DMS53 (cell line): ENCODE measurements at regions not wholly inside any gene's neighbourhood (a gene's known extent, or its start where the extent isn't known, plus 50 kb on each side); places are given as distances from the start of the nearest gene placed in this dataset.

Experiments
- DNase-seq: peaks from one replicate; lab custom pipeline; 2025; lab: John Stamatoyannopoulos, UW

DNA sequence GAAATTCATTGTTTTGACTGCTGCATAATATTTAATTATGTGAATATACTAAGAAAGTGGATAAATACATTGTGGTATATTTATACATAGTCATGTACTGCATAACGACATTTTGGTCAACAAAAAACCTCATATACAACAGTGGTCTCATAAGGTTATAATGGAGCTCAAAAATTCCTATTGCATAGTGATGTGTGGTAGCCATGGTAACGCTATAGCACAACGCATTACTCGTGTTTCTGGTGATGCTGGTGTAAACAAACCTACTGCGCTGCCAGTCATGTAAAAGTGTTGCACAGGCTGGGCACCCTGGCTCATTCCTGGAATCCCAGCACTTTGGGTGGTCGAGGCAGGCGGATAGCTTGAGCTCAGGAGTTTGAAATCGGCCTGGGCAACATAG is 52.6 kb upstream of the NHLH2 start:
- DNase-seq, result no peak

DNA sequence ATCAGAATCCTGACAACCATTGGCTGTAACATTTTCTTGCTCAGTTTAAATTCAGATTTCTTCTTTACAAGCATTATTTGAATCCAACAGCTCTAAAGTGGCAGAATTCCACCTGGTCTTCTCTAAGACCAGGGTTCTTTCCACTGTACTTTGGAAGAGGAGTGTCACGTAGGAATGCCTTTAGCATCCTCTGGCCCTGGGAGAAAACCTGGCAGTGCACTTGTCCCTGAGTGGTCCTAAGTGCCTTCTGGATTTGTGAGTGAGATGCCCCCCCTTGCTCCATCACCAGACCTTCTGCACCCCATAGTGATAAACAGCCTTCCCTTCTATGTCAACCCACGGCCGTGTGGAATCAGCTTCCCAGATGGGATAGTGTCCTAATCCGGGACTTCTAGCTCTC is 57.1 kb upstream of the NHLH2 start:
- no peak for DNase-seq

DNA sequence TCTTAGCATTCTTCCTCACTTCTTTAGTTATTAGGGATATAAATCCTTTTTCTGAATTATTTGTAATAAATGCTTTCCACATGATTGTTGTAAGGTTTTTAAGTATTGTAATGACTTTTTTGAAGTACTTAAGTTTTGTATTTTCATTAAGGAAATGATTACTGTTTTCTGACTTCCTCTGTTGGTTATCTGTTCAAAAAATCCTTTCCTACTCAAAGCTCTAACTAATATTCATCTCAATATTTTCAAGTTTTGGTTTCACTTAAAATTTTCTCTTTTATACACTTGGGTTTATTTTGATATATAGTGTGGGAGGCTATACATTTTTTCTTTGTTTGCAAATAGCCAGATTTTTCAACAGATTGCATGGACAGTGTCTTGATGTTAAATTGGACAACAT is 59.9 kb upstream of the NHLH2 start:
- DNase-seq, result no peak

DNA sequence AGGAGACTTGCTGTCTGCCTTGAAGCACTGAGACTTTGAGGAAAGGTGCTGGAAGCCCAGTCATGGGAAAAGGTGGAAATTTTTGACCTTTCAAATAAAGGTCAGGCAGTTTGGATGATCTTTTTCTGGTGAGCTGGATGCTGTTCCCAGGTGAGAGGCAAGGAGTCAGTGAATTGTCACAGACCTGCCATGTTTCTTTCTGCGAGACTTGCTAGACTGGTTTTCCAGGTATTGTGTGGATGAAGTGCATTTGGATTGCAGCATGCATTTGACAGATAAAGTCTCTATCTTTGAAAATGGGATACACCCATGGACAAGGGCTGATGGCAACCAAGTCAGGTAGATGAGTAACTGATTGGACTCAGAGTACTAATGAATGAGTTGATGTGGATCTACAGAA is 65.7 kb upstream of the NHLH2 start:
- peak; percentile 57 for DNase-seq

DNA sequence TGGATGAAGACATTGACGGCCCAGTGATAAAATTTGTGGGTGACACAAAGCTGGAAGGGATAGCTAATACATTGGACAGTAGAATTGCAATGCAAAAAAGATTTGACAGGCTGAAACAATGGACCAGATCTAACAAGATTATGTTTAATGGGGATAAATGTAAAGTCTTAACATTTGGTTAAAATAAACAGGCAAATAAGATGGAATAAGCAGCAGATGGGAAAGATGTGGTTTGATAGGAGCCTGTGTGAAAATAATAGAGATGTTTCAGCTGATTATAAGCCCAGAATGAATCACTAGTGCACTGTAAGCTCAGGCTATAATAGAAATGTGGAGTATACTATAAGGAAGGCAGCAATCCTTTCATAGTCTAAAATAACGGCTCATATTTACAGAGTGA is 66.2 kb upstream of the NHLH2 start:
- no peak for DNase-seq

DNA sequence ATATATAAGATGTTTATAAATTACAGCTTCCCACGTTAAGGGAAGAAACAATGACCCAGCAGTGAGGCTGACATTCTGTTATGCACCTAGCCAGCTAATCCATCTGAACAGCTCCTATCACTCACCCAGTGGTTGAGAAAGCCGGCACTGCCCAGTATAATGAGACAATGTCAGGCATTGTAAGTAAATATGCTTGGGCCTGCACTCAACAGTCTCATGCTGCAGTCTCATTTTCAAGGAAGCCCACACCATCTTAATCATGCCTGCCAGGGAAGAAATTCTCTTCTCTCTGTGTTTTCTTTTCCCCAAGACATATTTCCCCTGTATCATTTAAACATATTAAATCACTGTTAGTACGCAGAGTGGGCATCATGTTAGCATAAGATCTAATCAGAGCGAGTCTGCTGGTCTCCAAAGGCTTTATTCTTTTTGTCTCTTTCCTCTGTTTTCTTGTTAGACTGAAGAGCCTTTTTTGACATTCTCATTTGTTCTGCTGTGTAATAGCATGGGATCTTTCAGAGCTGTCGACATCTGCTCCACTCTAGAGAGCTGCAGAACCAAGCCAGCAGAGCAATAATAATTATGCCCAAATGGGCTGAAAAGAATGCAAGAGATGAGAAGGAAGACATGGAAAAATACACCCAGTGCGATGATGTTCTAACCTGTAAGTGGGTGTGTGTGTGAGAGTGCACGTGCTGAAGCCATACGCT is 67.6 kb upstream of the SLC22A15 start:
- no peak for DNase-seq

DNA sequence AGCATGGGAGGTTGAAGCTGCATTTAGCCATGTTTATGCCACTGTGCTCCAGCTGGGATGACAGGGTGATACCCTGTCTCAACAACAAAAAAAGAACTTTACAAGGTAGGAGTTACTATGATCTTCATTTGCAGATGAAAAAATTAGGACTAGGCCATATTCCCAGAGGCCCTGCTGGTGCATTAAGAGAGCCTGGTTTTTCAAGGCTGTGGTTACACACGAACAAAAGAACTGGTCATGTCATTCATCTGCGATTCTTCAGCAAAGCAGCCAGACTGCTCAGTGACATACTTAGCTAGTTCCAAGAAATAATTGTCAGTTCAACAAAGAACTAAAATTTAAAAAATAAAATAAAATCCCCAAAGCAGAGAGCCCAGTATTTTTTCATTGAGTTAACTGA is 66.1 kb upstream of the SLC22A15 start:
- DNase-seq, result no peak

DNA sequence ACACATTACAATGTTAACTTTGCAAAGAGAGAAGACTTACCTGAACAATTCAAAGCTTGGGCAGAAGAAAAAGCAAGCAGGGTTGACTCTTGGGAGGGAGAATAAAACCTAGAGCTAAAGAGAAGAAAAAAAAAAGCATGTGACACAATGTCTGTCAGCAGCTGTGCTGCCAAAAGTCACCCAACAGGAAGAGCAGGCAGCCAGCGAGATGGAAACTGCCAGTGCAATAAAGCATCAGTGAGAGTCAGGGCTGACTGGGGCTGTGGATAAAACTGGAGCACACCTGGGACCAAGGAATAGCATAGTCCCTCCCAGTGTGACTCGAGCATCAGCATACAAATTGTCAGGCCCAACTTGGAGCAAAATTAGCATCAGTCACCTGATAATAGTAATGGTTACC is 65.0 kb upstream of the SLC22A15 start:
- peak; percentile 59 for DNase-seq

DNA sequence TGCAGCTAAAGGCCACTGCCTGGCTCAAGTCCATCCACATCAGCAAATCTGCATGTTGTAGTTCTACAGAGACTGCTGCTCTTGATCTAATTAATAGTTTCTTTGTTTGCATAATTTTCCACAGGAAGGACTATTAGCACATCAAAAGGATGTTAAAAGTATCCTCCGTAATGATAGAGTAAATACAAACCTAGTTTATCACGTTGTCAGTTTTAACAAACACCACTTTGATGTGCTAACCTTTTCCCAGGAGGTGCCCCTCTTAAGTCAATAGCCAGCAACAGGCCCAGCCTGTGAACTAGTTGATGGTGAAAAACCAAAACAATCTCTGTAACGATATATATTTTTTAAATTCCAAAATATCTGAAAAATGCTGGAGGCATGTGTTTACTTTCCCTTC is 64.2 kb upstream of the SLC22A15 start:
- no peak for DNase-seq

DNA sequence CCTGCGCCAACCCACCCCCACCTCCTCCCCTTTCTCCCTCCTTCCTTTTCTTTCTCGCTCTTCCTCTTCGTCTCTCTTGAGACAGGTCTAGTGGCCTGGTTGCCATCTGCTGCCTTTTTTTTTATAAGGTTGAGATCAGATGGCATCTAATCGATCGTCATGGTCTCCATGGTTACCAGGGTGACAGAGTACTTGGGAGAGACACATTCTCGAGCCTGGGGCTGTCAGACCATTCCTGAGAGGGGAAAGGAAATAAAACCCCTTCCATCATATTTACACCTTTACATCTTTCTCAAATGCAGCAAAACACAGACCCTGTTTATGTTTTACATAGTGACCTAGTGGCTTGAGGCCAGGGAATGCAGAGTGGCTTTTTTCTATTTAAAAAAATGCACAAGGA is 53.5 kb upstream of the SLC22A15 start:
- DNase-seq, result no peak

DNA sequence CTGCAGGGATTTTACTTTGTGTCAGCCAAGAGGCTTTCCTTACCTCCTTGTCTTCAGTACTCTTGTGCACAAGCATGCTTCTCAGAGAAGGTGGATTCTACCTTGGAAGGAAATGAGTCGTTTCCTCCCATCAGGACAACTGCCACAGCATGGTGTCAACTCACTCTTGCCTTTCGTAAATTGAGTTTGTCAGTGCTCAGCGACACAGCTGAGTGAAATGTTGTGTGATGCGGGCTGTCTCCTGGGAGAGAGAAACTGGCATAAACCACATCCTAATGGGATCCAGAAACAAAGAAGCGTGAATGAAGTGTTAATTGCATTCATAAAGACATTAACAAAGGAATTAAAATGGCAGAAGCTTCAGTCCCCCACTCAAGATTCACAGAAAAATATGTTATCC is 51.5 kb upstream of the SLC22A15 start:
- no peak for DNase-seq

DNA sequence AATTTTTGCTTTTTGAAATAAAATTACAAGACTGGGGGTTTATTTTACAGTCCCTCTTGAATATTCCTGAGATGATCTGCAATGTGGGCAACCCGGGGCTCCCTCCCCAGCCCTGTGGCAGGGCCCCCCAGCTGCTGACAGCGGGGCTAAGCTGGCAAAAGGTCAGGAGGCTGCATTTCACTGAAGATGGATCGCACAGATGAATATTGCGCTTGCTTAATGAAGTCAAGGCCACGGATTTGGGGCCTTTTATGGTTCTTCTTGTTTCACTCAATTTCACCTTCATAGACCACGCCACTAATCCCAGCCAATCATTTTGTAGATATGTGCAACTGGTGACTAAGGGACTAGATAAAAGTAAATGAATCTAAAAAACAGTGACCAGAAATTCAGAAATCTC is 50.8 kb upstream of the SLC22A15 start:
- DNase-seq, result no peak
